BLaER1 treated with 17β-estradiol and CSF1 and Interleukin-3, amounts not matched to agents 10 nM and 100 nM (cell line): ENCODE measurements at regions not wholly inside any gene's neighbourhood (a gene's known extent, or its start where the extent isn't known, plus 50 kb on each side); places are given as distances from the start of the nearest gene placed in this dataset.
A peak's percentile ranks its signal among the peaks of the same experiment; 100 is the strongest.
"Not testable (repeated sequence)": the region's sequence is repeated elsewhere in the genome, so short reads cannot be mapped to it uniquely, and the experiment has no call there.

ENCODE experiments used
- H3K27ac ChIP-seq, 11 experiments: shearing (Covaris generic); formaldehyde crosslinking; 2 replicates each; pipeline ENCODE4 v1.8.1; 2022
- H3K27me3 ChIP-seq, 11 experiments: shearing (Covaris generic); formaldehyde crosslinking; 2 replicates each; pipeline ENCODE4 v1.8.1; 2022
- H3K36me3 ChIP-seq, 11 experiments: shearing (Covaris generic); formaldehyde crosslinking; 2 replicates each; pipeline ENCODE4 v1.8.1; 2022
- H3K4me1 ChIP-seq, 10 experiments: shearing (Covaris generic); formaldehyde crosslinking; 2 replicates each; pipeline ENCODE4 v1.8.1; 2022
- H3K4me2 ChIP-seq, 11 experiments: shearing (Covaris generic); formaldehyde crosslinking; 2 replicates each; pipeline ENCODE4 v1.8.1; 2022
- H3K4me3 ChIP-seq, 10 experiments: shearing (Covaris generic); formaldehyde crosslinking; 2 replicates each; pipeline ENCODE4 v1.8.1; 2022
- H3K9ac ChIP-seq, 11 experiments: shearing (Covaris generic); formaldehyde crosslinking; 2 replicates each; pipeline ENCODE4 v1.8.1; 2022
- H3K9me3 ChIP-seq, 11 experiments: shearing (Covaris generic); formaldehyde crosslinking; replicated peaks in 1 of 11; 2 replicates each; pipeline ENCODE4 v1.8.1; 2022
- H4K20me1 ChIP-seq, 11 experiments: shearing (Covaris generic); formaldehyde crosslinking; 2 replicates each; pipeline ENCODE4 v1.8.1; 2022
- Cebpa-rat ChIP-seq, 11 experiments: shearing (Covaris generic); IDR thresholded peaks; 2 replicates each; pipeline ENCODE4 v1.8.1; 2022

DNA sequence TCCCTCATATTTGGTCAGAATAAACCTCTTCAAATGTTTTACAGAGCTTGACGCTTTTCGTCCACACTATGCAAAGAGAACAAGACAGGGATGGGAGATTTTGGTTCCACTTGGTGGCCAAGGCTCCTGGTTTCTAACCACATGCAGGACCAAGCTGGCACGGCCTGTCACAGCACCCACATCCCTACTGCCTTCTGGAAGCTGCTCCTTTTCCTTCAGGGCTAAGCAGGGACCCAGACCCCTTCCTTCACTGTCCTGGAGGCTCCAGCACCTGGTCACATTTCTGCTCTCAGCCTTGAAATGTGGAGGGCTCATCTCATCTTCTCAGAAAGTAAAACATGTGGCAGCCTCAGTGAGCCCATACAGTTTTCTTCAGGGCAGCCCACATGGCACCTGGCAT, 50.4 kb upstream of the ARHGEF7 start:
- H3K9me3 ChIP-seq, result peaks cover 0 to 10% (median 3%) of the 10 kb centered on the region in 11 experiments; a peak in 8 of 22 replicates
- H3K4me1 ChIP-seq, result peaks cover 0 to 15% (median 6%) of the 10 kb centered on the region in 10 experiments; a peak in 14 of 20 replicates
- H3K9ac ChIP-seq, result no peak overlapping the region
- TF ChIP-seq Cebpa-rat (IDR thresholded peaks at IDR 0.05), result no peak
- no peak overlapping the region for H3K27ac ChIP-seq
- H4K20me1 ChIP-seq, result peaks cover 0 to 11% (median 0%) of the 10 kb centered on the region in 11 experiments; a peak in 7 of 22 replicates
- H3K4me3 ChIP-seq, result no peak overlapping the region
- peak overlapping the region in 4 of 11 experiments; percentile 3 to 39 (median 18); a peak in 3 of 22 replicates for H3K4me2 ChIP-seq
- peaks cover 41 to 56% (median 50%) of the 10 kb centered on the region in 11 experiments for H3K27me3 ChIP-seq
- no peaks in the 10 kb centered on the region for H3K36me3 ChIP-seq

DNA sequence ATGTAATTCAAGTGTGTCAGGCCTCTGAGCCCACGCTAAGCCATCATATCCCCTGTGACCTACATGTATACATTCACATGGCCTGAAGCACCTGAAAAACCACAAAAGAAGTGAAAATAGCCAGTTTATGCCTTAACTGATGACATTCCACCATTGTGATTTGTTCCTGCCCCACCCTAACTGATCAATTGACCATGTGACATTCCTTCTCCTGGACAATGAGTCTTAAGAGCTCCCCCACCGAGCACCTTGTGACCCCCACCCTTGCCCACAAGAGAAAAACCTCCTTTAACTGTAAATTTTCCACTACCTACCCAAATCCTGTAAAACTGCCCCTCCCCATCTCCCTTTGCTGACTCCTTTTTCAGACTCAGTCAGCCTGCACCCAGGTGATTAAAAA, 52.1 kb upstream of the ARHGEF7 start:
- Histone ChIP-seq H3K4me1 (peaks cover 0 to 28% (median 13%) of the 10 kb centered on the region in 10 experiments; a peak in 16 of 20 replicates), H3K9me3 (peaks cover 4 to 23% (median 13%) of the 10 kb centered on the region in 11 experiments; a peak in 20 of 22 replicates), H3K27ac (no peak overlapping the region), H3K36me3 (no peaks in the 10 kb centered on the region), H4K20me1 (peaks cover 0 to 11% (median 0%) of the 10 kb centered on the region in 11 experiments; a peak in 7 of 22 replicates), H3K9ac (no peak overlapping the region), H3K4me3 (no peak overlapping the region), H3K27me3 (peaks cover 35 to 42% (median 39%) of the 10 kb centered on the region in 11 experiments), H3K4me2 (no peak overlapping the region; a peak in 1 of 22 replicates)
- no peak for TF ChIP-seq Cebpa-rat (IDR thresholded peaks at IDR 0.05)

- peaks cover 11 to 30% (median 16%) of the 10 kb centered on the region in 11 experiments; a peak in 20 of 22 replicates for H3K9me3 ChIP-seq
- H3K4me1 ChIP-seq, result peaks cover 0 to 25% (median 10%) of the 10 kb centered on the region in 10 experiments; a peak in 16 of 20 replicates
- no peak overlapping the region for H3K4me2 ChIP-seq
- peaks cover 29 to 36% (median 33%) of the 10 kb centered on the region in 11 experiments for H3K27me3 ChIP-seq
- H3K27ac ChIP-seq, result no peak overlapping the region
- TF ChIP-seq Cebpa-rat (IDR thresholded peaks at IDR 0.05), result no peak
- no peaks in the 10 kb centered on the region for H3K36me3 ChIP-seq
- H3K4me3 ChIP-seq, result no peak overlapping the region
- H3K9ac ChIP-seq, result no peak overlapping the region
- peaks cover 0 to 7% (median 0%) of the 10 kb centered on the region in 11 experiments; a peak in 7 of 22 replicates for H4K20me1 ChIP-seq
Observed at GRCh38 chr13:111062305-111062704, 52.8 kb upstream of the ARHGEF7 start.

GRCh38 chr13:111061358-111062045, 53.6 kb upstream of the ARHGEF7 start:
- Histone ChIP-seq H3K4me1 (peaks cover 0 to 21% (median 7%) of the 10 kb centered on the region in 10 experiments; a peak in 11 of 20 replicates), H3K27me3 (peaks cover 21 to 28% (median 25%) of the 10 kb centered on the region in 11 experiments), H4K20me1 (peaks cover 0 to 2% (median 0%) of the 10 kb centered on the region in 11 experiments; a peak in 1 of 22 replicates), H3K9ac (no peak overlapping the region), H3K36me3 (no peaks in the 10 kb centered on the region), H3K4me3 (no peak overlapping the region), H3K4me2 (no peak overlapping the region), H3K9me3 (peaks cover 12 to 33% (median 16%) of the 10 kb centered on the region in 11 experiments; a peak in 20 of 22 replicates), H3K27ac (no peak overlapping the region)
- no peak for TF ChIP-seq Cebpa-rat (IDR thresholded peaks at IDR 0.05)

DNA sequence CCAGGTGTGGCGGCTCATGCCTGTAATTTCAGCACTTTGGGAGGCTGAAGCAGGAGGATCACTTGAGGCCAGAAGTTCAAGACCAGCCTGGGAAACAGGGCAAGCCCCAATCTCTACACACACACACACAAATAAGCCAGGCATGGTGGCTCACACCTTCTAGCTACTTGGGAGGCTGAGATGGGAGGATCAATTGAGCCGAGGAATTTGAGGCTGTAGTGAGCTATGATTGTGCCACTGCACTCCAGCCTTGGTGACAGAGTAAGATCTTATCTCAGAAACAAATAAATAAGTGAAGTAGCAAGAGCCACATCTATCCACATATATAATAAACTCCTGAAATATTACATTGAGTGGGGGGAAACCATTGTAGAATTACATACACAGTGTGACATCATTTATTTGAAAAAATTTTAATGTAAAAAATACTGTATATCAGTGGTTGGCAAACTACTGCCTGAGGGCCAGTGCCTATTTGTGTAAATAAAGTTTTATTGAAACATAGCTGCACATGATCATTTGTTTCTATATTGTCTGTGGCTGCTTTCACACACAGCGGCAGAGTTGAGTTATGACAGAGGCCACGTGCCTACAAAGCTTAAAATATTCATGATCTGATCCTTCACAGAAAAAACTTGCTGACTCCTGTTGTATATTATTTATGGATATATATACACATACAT, 54.7 kb upstream of the ARHGEF7 start:
- Histone ChIP-seq H3K36me3 (no peaks in the 10 kb centered on the region), H3K4me2 (no peak overlapping the region), H3K27ac (no peak overlapping the region), H3K27me3 (peaks cover 10 to 16% (median 14%) of the 10 kb centered on the region in 11 experiments), H3K9ac (no peak overlapping the region), H3K4me1 (peaks cover 0 to 18% (median 7%) of the 10 kb centered on the region in 10 experiments; a peak in 11 of 20 replicates), H3K9me3 (peaks cover 12 to 33% (median 17%) of the 10 kb centered on the region in 11 experiments; a peak in 20 of 22 replicates), H4K20me1 (no peaks in the 10 kb centered on the region), H3K4me3 (no peak overlapping the region)
- no peak for TF ChIP-seq Cebpa-rat (IDR thresholded peaks at IDR 0.05)

DNA sequence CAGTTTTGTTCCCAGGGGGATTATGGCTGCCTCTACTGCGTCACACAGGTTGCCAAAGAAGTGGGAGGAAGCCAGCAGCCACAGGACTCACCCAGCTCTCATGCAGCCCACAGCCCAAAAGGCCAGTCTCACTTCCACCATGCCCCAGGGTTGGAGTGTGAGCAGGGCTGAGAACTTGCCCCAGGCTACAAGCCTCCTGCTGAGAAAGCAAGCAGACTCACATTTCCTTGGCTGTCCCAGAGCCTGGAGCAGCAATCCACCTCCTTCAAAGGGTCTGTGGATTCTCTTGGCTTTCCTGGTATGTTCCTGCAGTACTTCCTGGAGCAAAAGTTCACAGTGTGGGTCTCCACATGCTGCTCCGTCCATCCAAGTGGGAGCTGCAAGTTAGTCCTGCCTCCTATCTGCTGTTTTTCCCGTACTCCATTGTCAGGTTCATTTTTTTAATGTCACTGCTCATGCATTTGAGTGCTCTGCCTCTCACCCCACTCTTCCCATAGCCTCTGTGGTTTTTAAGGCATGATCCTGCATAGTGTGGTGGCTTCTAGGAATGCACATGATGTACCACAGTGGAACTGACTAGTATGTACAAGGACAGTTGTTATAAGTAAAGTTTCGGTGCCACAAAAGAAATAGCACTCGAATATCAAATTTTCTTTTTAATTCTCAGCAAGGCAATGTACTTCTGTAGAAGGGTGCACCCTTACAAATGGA, 56.2 kb upstream of the ARHGEF7 start:
- Histone ChIP-seq H3K36me3 (no peaks in the 10 kb centered on the region), H3K27me3 (peaks cover 0 to 2% (median 0%) of the 10 kb centered on the region in 11 experiments; a peak in 3 of 22 replicates), H3K9ac (no peak overlapping the region), H4K20me1 (no peaks in the 10 kb centered on the region), H3K4me1 (peaks cover 0 to 13% (median 7%) of the 10 kb centered on the region in 10 experiments; a peak in 10 of 20 replicates), H3K27ac (no peak overlapping the region), H3K9me3 (peaks cover 12 to 33% (median 17%) of the 10 kb centered on the region in 11 experiments; a peak in 20 of 22 replicates), H3K4me2 (peak overlapping the region in 6 of 11 experiments; percentile 18 to 53 (median 34); a peak in 11 of 22 replicates), H3K4me3 (no peak overlapping the region)
- no peak for TF ChIP-seq Cebpa-rat (IDR thresholded peaks at IDR 0.05)

GRCh38 chr13:111058339-111058738, 56.8 kb upstream of the ARHGEF7 start:
- H3K27me3 ChIP-seq, H3K27ac ChIP-seq, H3K36me3 ChIP-seq, H4K20me1 ChIP-seq, H3K9ac ChIP-seq, H3K4me3 ChIP-seq: not testable (repeated sequence)
- Histone ChIP-seq H3K4me2 (peak overlapping the region in 6 of 11 experiments; percentile 18 to 53 (median 34); a peak in 11 of 22 replicates), H3K4me1 (peaks cover 0 to 13% (median 7%) of the 10 kb centered on the region in 10 experiments; a peak in 10 of 20 replicates), H3K9me3 (peaks cover 12 to 33% (median 17%) of the 10 kb centered on the region in 11 experiments; a peak in 20 of 22 replicates)

DNA sequence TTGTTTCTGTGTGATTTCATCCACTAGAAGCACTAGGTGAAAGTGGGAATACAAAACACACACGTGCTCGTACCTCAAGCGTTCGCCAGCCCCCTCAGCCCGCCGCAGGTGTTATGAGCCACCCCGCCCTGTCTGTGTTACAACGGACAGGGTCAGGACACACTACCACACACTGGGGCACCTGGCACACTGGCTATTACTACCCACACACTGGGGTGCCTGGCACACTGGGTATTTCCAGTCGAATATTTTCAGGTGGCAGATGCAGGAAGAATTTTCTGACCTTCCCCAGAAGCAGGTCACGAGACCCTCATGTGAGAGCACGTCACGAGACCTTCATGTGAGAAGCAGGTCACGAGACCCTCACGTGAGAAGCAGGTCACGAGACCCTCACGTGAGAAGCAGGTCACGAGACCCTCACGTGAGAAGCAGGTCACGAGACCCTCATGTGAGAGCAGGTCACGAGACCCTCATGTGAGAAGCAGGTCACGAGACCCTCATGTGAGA, 63.3 kb upstream of the ARHGEF7 start:
- not testable (repeated sequence) for H3K9me3 ChIP-seq, H3K36me3 ChIP-seq, H3K4me3 ChIP-seq, H3K9ac ChIP-seq, H4K20me1 ChIP-seq, H3K27ac ChIP-seq, H3K4me2 ChIP-seq, H3K27me3 ChIP-seq
- peaks cover 9 to 19% (median 12%) of the 10 kb centered on the region in 10 experiments for H3K4me1 ChIP-seq
